ENCODE measurements at regions not wholly inside any gene's neighbourhood (a gene's known extent, or its start where the extent isn't known, plus 50 kb on each side); places are given as distances from the start of the nearest gene placed in this dataset.
"Not testable (repeated sequence)": the region's sequence is repeated elsewhere in the genome, so short reads cannot be mapped to it uniquely, and the experiment has no call there.

DNA sequence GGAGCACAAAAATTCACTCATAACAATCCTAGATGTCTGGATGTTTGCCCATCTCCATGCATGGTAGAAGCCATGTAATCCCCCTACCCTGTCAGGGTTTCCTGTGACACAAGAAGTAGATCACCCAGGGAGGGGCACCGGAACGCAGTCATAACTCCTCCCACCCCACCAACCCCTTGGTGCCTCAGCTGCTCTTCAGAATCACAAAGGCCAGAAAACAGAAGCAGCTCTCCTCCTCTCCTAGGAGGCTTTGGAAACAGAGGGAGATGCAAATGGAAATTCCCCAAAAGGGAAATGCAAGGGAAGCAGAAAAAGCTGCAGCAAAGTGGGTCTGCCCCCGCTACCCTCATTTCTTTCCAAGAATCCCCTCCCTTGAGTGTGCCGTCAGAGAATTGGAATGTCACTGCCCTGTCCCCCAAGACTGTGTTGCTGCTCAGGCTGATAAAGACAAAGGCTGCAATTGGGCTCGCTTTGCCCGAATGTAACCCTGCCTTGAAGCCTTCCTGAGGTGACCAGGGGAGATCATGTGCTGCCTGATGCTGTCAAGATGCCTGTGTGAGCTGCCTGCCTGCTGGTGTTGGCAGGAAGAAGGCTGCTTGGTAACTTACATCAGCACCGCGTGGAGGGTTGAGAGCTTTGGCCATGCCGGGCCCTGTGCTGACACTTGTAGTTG is 65.5 kb upstream of the ABCA1 start:
- Histone ChIP-seq H3K9me3 (ENCODE audit: severe bottlenecking) (no peaks in the 10 kb centered on the region), H3K4me3 (ENCODE audit: low read depth, low read length) (no peak overlapping the region), H3K27me3 (ENCODE audit: insufficient read depth, low read depth, severe bottlenecking) (no peaks in the 10 kb centered on the region), H3K27ac (no peak overlapping the region), H3K36me3 (no peaks in the 10 kb centered on the region)
- TF ChIP-seq, protein P1, sequence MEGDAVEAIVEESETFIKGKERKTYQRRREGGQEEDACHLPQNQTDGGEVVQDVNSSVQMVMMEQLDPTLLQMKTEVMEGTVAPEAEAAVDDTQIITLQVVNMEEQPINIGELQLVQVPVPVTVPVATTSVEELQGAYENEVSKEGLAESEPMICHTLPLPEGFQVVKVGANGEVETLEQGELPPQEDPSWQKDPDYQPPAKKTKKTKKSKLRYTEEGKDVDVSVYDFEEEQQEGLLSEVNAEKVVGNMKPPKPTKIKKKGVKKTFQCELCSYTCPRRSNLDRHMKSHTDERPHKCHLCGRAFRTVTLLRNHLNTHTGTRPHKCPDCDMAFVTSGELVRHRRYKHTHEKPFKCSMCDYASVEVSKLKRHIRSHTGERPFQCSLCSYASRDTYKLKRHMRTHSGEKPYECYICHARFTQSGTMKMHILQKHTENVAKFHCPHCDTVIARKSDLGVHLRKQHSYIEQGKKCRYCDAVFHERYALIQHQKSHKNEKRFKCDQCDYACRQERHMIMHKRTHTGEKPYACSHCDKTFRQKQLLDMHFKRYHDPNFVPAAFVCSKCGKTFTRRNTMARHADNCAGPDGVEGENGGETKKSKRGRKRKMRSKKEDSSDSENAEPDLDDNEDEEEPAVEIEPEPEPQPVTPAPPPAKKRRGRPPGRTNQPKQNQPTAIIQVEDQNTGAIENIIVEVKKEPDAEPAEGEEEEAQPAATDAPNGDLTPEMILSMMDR (IDR thresholded peaks at IDR 0.05; ENCODE audit: low read depth, low read length), result no peak
- no peak for DNase-seq

DNA sequence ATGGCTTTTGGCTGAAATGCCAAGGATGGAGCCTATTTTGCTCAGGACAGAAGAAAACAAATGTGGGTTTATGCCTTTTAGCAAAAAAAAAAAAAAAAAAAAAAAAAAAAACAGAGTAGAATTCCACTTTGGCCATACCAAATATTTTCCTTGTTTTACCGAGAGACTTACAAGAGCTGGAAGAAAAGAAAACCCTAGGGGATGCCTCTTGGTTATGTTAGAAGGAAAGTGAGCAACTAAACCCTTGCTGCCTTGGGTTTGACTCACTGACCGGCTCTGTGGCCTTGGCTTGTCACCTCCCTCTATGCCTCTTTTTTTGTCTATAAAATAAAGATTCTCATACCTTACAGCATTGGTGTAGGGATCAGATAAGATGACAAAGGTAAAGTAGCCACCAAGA is 69.6 kb upstream of the ABCA1 start:
- TF ChIP-seq, protein P1 (IDR thresholded peaks at IDR 0.05; ENCODE audit: low read depth, low read length), result no peak
- DNase-seq, result no peak
- Histone ChIP-seq H3K9me3 (ENCODE audit: severe bottlenecking) (peaks cover 3% of the 10 kb centered on the region), H3K27ac (no peak overlapping the region), H3K4me3 (ENCODE audit: low read depth, low read length) (no peak overlapping the region), H3K36me3 (no peaks in the 10 kb centered on the region), H3K27me3 (ENCODE audit: insufficient read depth, low read depth, severe bottlenecking) (no peaks in the 10 kb centered on the region)

DNA sequence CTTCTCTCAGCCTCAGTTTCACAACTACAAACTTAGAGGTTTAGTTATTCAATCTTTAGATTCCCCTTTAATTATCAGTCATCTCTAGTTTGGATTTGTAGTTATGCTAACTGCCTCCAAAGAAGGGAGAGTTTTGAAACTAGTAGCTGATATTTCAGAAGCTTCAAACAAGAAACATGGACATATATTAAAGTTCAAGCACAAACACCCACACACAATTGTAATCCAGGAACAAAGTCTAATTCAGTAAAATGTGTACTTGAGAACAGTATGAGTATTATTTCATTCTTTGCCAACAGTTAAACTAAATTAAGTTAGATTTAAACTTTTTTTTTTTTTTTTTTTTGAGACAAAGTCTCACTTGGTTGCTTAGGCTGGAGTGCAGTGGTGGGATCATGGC is 71.2 kb upstream of the ABCA1 start:
- DNase-seq, result no peak
- peaks cover 3% of the 10 kb centered on the region for H3K9me3 ChIP-seq (ENCODE audit: severe bottlenecking)
- H3K36me3 ChIP-seq, result no peaks in the 10 kb centered on the region
- H3K4me3 ChIP-seq (ENCODE audit: low read depth, low read length), result no peak overlapping the region
- TF ChIP-seq, protein P1 (IDR thresholded peaks at IDR 0.05; ENCODE audit: low read depth, low read length), result no peak
- H3K27me3 ChIP-seq (ENCODE audit: insufficient read depth, low read depth, severe bottlenecking), result no peaks in the 10 kb centered on the region
- H3K27ac ChIP-seq, result no peak overlapping the region

DNA sequence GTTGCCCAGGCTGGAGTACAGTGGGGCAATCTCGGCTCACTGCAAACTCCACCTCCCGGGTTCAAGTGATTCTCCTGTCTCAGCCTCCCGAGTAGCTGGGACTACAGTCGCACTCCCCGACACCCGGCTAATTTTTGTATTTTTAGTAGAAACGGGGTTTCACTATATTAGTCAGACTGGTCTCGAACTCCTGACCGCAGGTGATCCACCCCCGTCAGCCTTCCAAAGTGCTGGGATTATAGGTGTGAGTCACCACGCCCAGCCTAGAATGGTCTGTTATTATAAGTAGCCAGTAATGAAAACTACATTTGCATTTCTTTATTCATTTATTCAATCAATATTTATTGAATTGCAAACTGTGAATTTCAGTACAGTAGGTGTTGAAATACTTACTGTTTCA is 72.6 kb upstream of the ABCA1 start:
- H3K36me3 ChIP-seq; H3K4me3 ChIP-seq (ENCODE audit: low read depth, low read length); DNase-seq; H3K27me3 ChIP-seq (ENCODE audit: insufficient read depth, low read depth, severe bottlenecking); H3K27ac ChIP-seq; H3K9me3 ChIP-seq (ENCODE audit: severe bottlenecking): not testable (repeated sequence)

DNA sequence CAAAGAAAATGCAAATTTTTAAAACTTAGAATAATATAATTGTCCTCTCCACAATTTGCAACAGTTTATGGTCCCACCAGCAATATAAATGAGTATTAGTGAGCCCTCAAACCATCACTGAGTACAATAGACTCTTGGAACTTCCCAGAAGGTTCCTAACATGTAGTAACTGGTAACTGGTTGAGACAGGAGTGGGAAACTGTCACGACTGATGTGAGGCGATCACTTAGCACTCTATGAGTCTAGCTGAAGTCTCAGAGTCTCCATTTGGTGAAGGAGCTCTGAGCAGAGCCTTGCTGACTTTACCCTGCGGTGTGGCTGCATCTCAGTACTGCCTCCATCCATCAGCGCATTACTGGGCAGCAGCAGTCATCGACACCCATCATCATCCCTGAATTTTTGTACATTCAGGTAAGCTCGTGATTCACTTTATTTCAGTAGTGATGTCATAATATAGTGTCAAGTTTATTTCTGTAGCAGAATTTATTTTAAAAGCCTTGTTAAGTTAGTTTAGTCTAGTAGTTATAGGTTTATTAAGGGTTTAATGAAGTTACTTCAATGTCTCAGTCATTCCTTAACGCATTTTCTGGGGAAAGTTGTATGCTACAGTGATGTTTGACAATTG is 76.6 kb upstream of the ABCA1 start:
- TF ChIP-seq, protein P1 (IDR thresholded peaks at IDR 0.05; ENCODE audit: low read depth, low read length), result no peak
- no peak for DNase-seq
- H3K36me3 ChIP-seq, result no peaks in the 10 kb centered on the region
- H3K9me3 ChIP-seq (ENCODE audit: severe bottlenecking), result peaks cover 3% of the 10 kb centered on the region
- H3K4me3 ChIP-seq (ENCODE audit: low read depth, low read length), result no peak overlapping the region
- no peak overlapping the region for H3K27ac ChIP-seq
- H3K27me3 ChIP-seq (ENCODE audit: insufficient read depth, low read depth, severe bottlenecking), result no peaks in the 10 kb centered on the region

DNA sequence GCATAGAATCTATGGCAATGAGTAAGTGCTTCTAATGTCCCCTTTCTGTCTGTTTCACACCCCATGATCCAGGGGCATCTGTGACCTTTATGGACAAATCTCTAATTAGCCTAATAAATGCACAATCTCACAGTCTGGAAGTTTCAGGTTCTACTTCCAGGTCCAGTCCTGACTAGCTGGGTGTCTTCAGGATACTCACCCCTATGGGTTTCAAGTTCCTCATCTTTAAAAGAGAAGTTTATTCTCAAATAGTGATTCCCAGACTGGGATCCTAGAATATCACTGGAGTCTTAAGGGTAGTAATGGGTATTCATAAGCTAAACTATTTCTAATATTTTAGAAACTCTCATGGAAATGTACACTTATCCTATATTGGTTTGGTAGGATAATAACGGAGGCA is 77.2 kb upstream of the ABCA1 start:
- Histone ChIP-seq H3K27me3 (ENCODE audit: insufficient read depth, low read depth, severe bottlenecking) (no peaks in the 10 kb centered on the region), H3K27ac (no peak overlapping the region), H3K36me3 (no peaks in the 10 kb centered on the region), H3K9me3 (ENCODE audit: severe bottlenecking) (peaks cover under 1% of the 10 kb centered on the region), H3K4me3 (ENCODE audit: low read depth, low read length) (no peak overlapping the region)
- DNase-seq, result no peak
- TF ChIP-seq, protein P1 (IDR thresholded peaks at IDR 0.05; ENCODE audit: low read depth, low read length), result no peak
